ENCODE measurements at regions not wholly inside any gene's neighbourhood (a gene's known extent, or its start where the extent isn't known, plus 50 kb on each side); places are given as distances from the start of the nearest gene placed in this dataset.

- TF ChIP-seq, protein P1, sequence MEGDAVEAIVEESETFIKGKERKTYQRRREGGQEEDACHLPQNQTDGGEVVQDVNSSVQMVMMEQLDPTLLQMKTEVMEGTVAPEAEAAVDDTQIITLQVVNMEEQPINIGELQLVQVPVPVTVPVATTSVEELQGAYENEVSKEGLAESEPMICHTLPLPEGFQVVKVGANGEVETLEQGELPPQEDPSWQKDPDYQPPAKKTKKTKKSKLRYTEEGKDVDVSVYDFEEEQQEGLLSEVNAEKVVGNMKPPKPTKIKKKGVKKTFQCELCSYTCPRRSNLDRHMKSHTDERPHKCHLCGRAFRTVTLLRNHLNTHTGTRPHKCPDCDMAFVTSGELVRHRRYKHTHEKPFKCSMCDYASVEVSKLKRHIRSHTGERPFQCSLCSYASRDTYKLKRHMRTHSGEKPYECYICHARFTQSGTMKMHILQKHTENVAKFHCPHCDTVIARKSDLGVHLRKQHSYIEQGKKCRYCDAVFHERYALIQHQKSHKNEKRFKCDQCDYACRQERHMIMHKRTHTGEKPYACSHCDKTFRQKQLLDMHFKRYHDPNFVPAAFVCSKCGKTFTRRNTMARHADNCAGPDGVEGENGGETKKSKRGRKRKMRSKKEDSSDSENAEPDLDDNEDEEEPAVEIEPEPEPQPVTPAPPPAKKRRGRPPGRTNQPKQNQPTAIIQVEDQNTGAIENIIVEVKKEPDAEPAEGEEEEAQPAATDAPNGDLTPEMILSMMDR (IDR thresholded peaks at IDR 0.05): no peak
- TF ChIP-seq EP300 (IDR thresholded peaks at IDR 0.05) (no peak), POLR2AphosphoS5 (IDR thresholded peaks at IDR 0.05) (no peak), POLR2A (IDR thresholded peaks at IDR 0.05; ENCODE audit: low read depth) (no peak)
Measured at GRCh38 chr5:29944327-29944726, 1249.2 kb upstream of the CDH6 start.
